Fibroblast of pulmonary artery (primary cell): ENCODE measurements at regions not wholly inside any gene's neighbourhood (a gene's known extent, or its start where the extent isn't known, plus 50 kb on each side); places are given as distances from the start of the nearest gene placed in this dataset.

ENCODE experiments used
- DNase-seq: peaks from one replicate; pipeline ENCODE4 v3.0.0-alpha.2; 2010; ENCODE audit warnings: low read depth
- H3K4me3 ChIP-seq: replicated peaks from 2 replicates; pipeline ENCODE4 v1.5.1; 2011; ENCODE audit warnings: low read depth, mild to moderate bottlenecking, control low read depth, low read length, moderate library complexity
- CTCF ChIP-seq: IDR thresholded peaks from 2 replicates; pipeline ENCODE4 v1.5.1; 2011; ENCODE audit warnings: mild to moderate bottlenecking, control low read depth, low read length, inconsistent platforms; ENCODE audit errors: missing control alignments

GRCh38 chr9:14520341-14520740 lies 172.9 kb downstream of the ZDHHC21 start:
- no peak for DNase-seq
- no peak for TF ChIP-seq CTCF

GRCh38 chr9:14517154-14517906 lies 175.9 kb downstream of the ZDHHC21 start:
- no peak for DNase-seq
- H3K4me3 ChIP-seq: no peak overlapping the region
- TF ChIP-seq CTCF: no peak

More at GRCh38 chr9:14520341-14520740, 172.9 kb downstream of the ZDHHC21 start:
- H3K4me3 ChIP-seq: no peak overlapping the region

- no peak for TF ChIP-seq CTCF
- DNase-seq: no peak
- H3K4me3 ChIP-seq: no peak overlapping the region
These were observed 176.6 kb downstream of the ZDHHC21 start for GRCh38 chr9:14516656-14517055.

- no peak for DNase-seq
- TF ChIP-seq CTCF: no peak
These were observed 177.5 kb downstream of the ZDHHC21 start for GRCh38 chr9:14515571-14516198.

GRCh38 chr9:14515049-14515448 lies 178.2 kb downstream of the ZDHHC21 start:
- no peak for TF ChIP-seq CTCF

More at GRCh38 chr9:14515571-14516198, 177.5 kb downstream of the ZDHHC21 start:
- H3K4me3 ChIP-seq: no peak overlapping the region

GRCh38 chr9:14512942-14513341 lies 180.3 kb downstream of the ZDHHC21 start:
- no peak overlapping the region for H3K4me3 ChIP-seq
- TF ChIP-seq CTCF: no peak
- DNase-seq: no peak

More at GRCh38 chr9:14515049-14515448, 178.2 kb downstream of the ZDHHC21 start:
- DNase-seq: no peak
- no peak overlapping the region for H3K4me3 ChIP-seq
